ENCODE measurements at regions not wholly inside any gene's neighbourhood (a gene's known extent, or its start where the extent isn't known, plus 50 kb on each side); places are given as distances from the start of the nearest gene placed in this dataset.
A peak's percentile ranks its signal among the peaks of the same experiment; 100 is the strongest.
"Not testable (repeated sequence)": the region's sequence is repeated elsewhere in the genome, so short reads cannot be mapped to it uniquely, and the experiment has no call there.

- no peak for ATAC-seq (ENCODE audit: low FRiP score in 2 of 2)
- Histone ChIP-seq H3K4me3 (no peak overlapping the region), H3K27ac (no peak overlapping the region), H3K27me3 (no peaks in the 10 kb centered on the region), H3K36me3 (no peaks in the 10 kb centered on the region), H3K9me3 (no peaks in the 10 kb centered on the region), H3K4me1 (no peaks in the 10 kb centered on the region)
- DNase-seq, result no peak
- TF ChIP-seq POLR2AphosphoS5 (IDR thresholded peaks at IDR 0.05) (no peak), EP300 (IDR thresholded peaks at IDR 0.05) (no peak), POLR2A (IDR thresholded peaks at IDR 0.05) (no peak), CTCF (IDR thresholded peaks at IDR 0.05) (no peak)
These were observed 259.3 kb downstream of the CEMIP2 start for GRCh38 chr9:71509054-71509453.

GRCh38 chr9:71508141-71508540 is 260.2 kb downstream of the CEMIP2 start:
- not testable (repeated sequence) for ATAC-seq (ENCODE audit: low FRiP score in 2 of 2)

GRCh38 chr9:71506821-71507220 is 261.5 kb downstream of the CEMIP2 start:
- H3K27ac ChIP-seq, result no peak overlapping the region
- no peak for TF ChIP-seq POLR2AphosphoS5 (IDR thresholded peaks at IDR 0.05)
- TF ChIP-seq EP300 (IDR thresholded peaks at IDR 0.05), result no peak
- no peak for TF ChIP-seq CTCF (IDR thresholded peaks at IDR 0.05)
- TF ChIP-seq POLR2A (IDR thresholded peaks at IDR 0.05), result no peak
- peak in 1 of 2 donors; percentile 73 for ATAC-seq (ENCODE audit: low FRiP score in 2 of 2)
- H3K36me3 ChIP-seq, result no peaks in the 10 kb centered on the region
- no peaks in the 10 kb centered on the region for H3K27me3 ChIP-seq
- H3K4me1 ChIP-seq, result no peaks in the 10 kb centered on the region
- WGBS, 2 donors, result 91 to 93% methylated on average over 1 of the region's 1 CpG
- no peak for DNase-seq
- no peaks in the 10 kb centered on the region for H3K9me3 ChIP-seq
- no peak overlapping the region for H3K4me3 ChIP-seq

More at GRCh38 chr9:71508141-71508540, 260.2 kb downstream of the CEMIP2 start:
- H3K4me1 ChIP-seq, DNase-seq, H3K9me3 ChIP-seq, H3K36me3 ChIP-seq, H3K27me3 ChIP-seq, H3K27ac ChIP-seq, H3K4me3 ChIP-seq: not testable (repeated sequence)
- WGBS, 2 donors, result 90% methylated on average over 2 of the region's 2 CpGs

GRCh38 chr9:71504636-71505035 is 263.7 kb downstream of the CEMIP2 start:
- H3K36me3 ChIP-seq, result no peaks in the 10 kb centered on the region
- DNase-seq (no peak), ATAC-seq (ENCODE audit: low FRiP score in 2 of 2) (no peak)
- H3K4me1 ChIP-seq, result no peaks in the 10 kb centered on the region
- 83 to 88% methylated on average over 3 of the region's 3 CpGs for whole genome bisulfite sequencing, 2 donors
- TF ChIP-seq EP300 (IDR thresholded peaks at IDR 0.05) (no peak), POLR2A (IDR thresholded peaks at IDR 0.05) (no peak), CTCF (IDR thresholded peaks at IDR 0.05) (no peak), POLR2AphosphoS5 (IDR thresholded peaks at IDR 0.05) (no peak)
- H3K27ac ChIP-seq, result no peak overlapping the region
- H3K27me3 ChIP-seq, result no peaks in the 10 kb centered on the region
- peaks cover 0 to 4% (median 3%) of the 10 kb centered on the region in 4 donors for H3K9me3 ChIP-seq
- no peak overlapping the region for H3K4me3 ChIP-seq

- no peak for DNase-seq
- Histone ChIP-seq H3K36me3 (no peaks in the 10 kb centered on the region), H3K9me3 (peaks cover 0 to 15% (median 8%) of the 10 kb centered on the region in 4 donors), H3K4me3 (no peak overlapping the region), H3K4me1 (no peaks in the 10 kb centered on the region), H3K27me3 (no peaks in the 10 kb centered on the region), H3K27ac (no peak overlapping the region)
- WGBS, 2 donors, result no CpG with 5 or more reads among the region's 1 CpG
- no peak for TF ChIP-seq POLR2AphosphoS5 (IDR thresholded peaks at IDR 0.05)
- no peak for TF ChIP-seq EP300 (IDR thresholded peaks at IDR 0.05)
- TF ChIP-seq CTCF (IDR thresholded peaks at IDR 0.05), result no peak
- TF ChIP-seq POLR2A (IDR thresholded peaks at IDR 0.05), result no peak
- no peak for ATAC-seq (ENCODE audit: low FRiP score in 2 of 2)
These were observed 269.6 kb downstream of the CEMIP2 start for GRCh38 chr9:71498691-71499090.
